Testis (tissue), 2 donors: ENCODE measurements at regions not wholly inside any gene's neighbourhood (a gene's known extent, or its start where the extent isn't known, plus 50 kb on each side); places are given as distances from the start of the nearest gene placed in this dataset.

ENCODE experiments used
- POLR2A ChIP-seq: fragments of 450-650 bp; IDR thresholded peaks from one replicate; pipeline ENCODE4 v1.6.1; 2017; ENCODE audit warnings: antibody characterized with exemption, mild to moderate bottlenecking, moderate library complexity
- TF ChIP-seq, protein P1 (sequence below), 3 experiments: fragments of 450-650 bp in 2 of 3; fragments of 200-600 bp in 1 of 3; sonication (generic) in 1 of 3; IDR thresholded peaks; one replicate each; pipeline ENCODE4 v1.5.1; 2016 to 2019; ENCODE audit warnings: antibody characterized with exemption in 3 of 3, mild to moderate bottlenecking in 2 of 3, moderate library complexity in 1 of 3

- TF ChIP-seq, protein P1, sequence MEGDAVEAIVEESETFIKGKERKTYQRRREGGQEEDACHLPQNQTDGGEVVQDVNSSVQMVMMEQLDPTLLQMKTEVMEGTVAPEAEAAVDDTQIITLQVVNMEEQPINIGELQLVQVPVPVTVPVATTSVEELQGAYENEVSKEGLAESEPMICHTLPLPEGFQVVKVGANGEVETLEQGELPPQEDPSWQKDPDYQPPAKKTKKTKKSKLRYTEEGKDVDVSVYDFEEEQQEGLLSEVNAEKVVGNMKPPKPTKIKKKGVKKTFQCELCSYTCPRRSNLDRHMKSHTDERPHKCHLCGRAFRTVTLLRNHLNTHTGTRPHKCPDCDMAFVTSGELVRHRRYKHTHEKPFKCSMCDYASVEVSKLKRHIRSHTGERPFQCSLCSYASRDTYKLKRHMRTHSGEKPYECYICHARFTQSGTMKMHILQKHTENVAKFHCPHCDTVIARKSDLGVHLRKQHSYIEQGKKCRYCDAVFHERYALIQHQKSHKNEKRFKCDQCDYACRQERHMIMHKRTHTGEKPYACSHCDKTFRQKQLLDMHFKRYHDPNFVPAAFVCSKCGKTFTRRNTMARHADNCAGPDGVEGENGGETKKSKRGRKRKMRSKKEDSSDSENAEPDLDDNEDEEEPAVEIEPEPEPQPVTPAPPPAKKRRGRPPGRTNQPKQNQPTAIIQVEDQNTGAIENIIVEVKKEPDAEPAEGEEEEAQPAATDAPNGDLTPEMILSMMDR (IDR thresholded peaks at IDR 0.05) = no peak
- TF ChIP-seq POLR2A = no peak
Measured at GRCh38 chr4:57320849-57321248, 210.7 kb upstream of the IGFBP7 start.
